PC-3 (cell line): ENCODE measurements at regions not wholly inside any gene's neighbourhood (a gene's known extent, or its start where the extent isn't known, plus 50 kb on each side); places are given as distances from the start of the nearest gene placed in this dataset.

Experiments
- EZH2 ChIP-seq: fragments of 300-600 bp; sonication (generic); IDR thresholded peaks from one replicate; pipeline ENCODE4 v1.6.1; 2017; ENCODE audit warnings: antibody characterized with exemption, mild to moderate bottlenecking, low read length; ENCODE audit not compliant: unreplicated experiment
- EZH2phosphoT487 ChIP-seq: fragments of 300-600 bp; sonication (generic); IDR thresholded peaks from 2 replicates; pipeline ENCODE4 v1.6.1; 2018; ENCODE audit warnings: mild to moderate bottlenecking, antibody characterized with exemption, low read length, borderline replicate concordance
- TF ChIP-seq, protein P1 (sequence below): fragments of 300-600 bp; sonication (generic); conservative IDR thresholded peaks from 2 replicates; pipeline ENCODE4 v1.5.1; 2017; ENCODE audit warnings: antibody characterized with exemption, low read depth, mild to moderate bottlenecking, low read length

DNA sequence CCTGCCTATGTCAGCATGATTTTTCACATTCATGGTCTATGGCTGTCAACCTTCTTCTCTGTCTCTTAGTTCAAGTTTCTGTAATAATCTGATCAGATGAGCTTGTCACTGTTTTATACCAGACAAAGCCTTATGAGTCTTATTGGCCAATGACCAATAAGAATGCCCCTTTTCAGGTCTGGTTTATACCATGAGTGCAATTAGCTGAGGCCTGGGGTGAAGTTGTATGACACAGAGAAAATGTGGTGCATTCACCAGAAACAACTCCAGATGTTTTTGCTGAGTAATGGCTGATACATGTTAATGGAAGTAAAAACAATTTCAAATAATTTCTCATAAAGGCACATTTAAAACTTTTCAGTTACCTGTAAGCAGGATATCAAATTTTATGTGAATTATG is 218.6 kb upstream of the CDH8 start:
- TF ChIP-seq, protein P1, sequence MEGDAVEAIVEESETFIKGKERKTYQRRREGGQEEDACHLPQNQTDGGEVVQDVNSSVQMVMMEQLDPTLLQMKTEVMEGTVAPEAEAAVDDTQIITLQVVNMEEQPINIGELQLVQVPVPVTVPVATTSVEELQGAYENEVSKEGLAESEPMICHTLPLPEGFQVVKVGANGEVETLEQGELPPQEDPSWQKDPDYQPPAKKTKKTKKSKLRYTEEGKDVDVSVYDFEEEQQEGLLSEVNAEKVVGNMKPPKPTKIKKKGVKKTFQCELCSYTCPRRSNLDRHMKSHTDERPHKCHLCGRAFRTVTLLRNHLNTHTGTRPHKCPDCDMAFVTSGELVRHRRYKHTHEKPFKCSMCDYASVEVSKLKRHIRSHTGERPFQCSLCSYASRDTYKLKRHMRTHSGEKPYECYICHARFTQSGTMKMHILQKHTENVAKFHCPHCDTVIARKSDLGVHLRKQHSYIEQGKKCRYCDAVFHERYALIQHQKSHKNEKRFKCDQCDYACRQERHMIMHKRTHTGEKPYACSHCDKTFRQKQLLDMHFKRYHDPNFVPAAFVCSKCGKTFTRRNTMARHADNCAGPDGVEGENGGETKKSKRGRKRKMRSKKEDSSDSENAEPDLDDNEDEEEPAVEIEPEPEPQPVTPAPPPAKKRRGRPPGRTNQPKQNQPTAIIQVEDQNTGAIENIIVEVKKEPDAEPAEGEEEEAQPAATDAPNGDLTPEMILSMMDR, result no peak
- TF ChIP-seq EZH2 (no peak), EZH2phosphoT487 (no peak)
